Ecto neural progenitor cell (in vitro differentiated cells): ENCODE measurements at regions not wholly inside any gene's neighbourhood (a gene's known extent, or its start where the extent isn't known, plus 50 kb on each side); places are given as distances from the start of the nearest gene placed in this dataset.

Source experiments
- DNase-seq: peaks from one replicate; pipeline ENCODE4 v3.0.0-alpha.2; 2018; ENCODE audit warnings: low spot score

GRCh38 chr16:85424260-85425073 is 188.7 kb upstream of the GSE1 start:
- DNase-seq = no peak

DNA sequence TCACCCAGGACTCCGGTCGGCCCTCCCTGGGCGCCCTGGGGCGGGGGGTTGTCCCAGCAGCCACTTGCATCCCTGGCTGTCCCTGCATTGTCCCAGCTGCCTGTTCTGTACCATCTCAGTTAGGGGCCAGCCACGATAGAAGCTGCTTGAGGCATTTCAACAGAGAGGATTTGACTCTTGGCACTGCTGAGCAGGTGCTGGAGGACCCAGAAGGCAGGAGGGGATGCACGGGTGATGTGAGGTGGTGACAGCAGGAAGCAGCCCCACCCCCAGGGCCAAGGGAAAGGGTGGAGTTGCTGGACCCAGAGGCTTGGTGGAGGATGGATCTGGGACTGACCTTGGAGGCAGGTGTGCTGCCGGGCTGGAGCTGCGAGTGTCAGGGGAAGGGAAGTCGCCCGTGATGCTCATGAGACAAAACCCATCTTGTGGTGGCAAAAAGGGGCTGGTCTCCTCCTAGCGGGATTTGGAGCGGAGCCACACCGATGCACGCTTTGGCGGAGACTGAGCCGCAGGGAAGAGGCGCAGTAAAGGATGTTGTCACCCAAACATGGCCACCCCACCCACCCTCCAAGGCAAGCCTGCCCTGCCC is 188.0 kb upstream of the GSE1 start:
- DNase-seq = no peak

DNA sequence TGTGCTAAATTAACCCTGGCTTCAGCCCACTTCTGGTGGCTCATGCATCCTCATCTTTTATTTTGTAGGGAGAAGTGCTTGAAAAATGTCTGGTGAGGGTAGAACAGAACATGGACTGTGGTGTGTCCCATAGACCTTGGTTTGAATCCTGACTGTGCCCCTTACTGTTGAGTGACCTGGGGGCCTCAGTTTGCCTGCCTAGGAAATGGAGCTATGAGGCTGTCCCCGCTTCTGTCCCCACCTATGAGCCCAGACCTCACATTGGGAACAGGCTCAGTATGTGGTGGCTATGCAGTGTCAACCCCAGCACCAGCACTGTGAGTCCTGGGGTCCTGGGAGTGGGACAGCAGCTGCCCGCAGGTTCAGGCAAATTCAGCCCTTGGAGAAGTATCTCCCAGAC is 186.3 kb upstream of the GSE1 start:
- DNase-seq = no peak

DNA sequence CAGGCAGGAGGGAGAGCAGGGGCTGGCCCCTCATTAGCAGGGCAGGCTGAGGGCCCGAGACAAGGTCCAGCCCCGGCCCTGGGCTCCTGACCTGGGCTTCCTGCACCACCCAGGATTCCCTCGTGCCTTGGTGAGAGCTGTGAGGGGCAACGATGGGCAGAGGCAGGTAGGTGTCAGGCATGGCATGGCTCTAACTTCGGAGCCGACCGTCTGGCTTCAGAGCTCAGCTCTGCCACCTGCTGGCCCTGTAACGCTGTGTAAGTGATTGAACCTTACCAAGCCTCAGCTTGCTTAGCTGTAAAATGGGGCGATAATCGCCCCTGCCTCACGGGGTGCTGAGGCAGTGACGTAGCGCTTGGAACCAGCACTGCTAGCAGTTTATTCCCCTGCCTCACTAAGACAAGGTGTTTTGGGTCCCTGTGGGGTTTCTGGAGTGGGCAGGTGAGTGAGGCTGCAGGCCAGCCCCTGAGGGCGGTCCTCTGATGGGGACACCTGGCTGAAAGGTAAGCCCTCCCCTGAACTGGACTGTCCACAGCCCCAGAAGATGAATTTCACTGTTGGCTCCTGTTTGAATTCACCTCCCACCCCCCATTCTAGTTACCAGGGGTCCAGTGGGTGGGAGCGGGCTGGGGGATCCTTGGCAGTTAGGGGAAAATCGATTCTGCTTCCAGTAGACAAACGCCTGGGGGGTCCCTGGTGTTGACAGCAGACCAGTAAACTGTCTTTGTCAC is 184.8 kb upstream of the GSE1 start:
- no peak for DNase-seq

GRCh38 chr16:85428899-85429775 is 184.0 kb upstream of the GSE1 start:
- no peak for DNase-seq

DNA sequence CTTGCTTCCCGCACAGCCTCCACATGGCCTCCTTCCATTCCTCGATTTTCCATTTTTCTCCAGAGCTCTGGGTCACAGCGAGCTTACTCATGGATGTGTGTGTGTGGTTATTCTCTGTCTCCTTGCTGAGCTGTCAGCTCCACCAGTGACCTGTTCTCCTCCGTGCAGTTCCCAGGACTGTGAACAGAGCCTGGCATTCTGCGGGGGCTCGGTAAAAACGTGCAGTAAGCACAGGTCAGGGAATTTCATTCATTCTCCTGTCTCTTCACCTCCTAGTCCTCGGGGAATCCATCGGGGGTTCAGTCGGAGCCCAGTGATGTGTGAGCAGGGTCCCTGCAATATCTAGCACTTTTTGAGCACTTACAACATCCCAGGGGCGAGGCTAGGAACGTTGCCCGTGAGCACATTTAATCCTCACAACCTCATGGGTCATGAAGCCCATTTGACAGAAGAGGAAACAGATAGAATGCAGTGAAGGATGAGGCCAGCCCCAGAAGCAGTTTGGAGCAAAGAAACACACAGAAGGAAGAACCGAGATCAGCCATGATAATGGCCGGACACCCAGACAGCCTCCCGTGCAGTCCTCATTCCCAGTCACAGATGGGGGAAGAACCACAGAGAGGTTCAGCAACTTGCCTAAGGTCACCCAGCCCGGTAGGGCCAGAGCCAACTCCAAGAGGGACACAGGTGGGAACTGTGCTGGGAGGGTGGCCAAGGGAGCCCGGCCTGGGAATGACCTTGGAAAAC is 183.2 kb upstream of the GSE1 start:
- DNase-seq = no peak

- DNase-seq = no peak
Observed at GRCh38 chr16:85430523-85431421, 182.3 kb upstream of the GSE1 start.

DNA sequence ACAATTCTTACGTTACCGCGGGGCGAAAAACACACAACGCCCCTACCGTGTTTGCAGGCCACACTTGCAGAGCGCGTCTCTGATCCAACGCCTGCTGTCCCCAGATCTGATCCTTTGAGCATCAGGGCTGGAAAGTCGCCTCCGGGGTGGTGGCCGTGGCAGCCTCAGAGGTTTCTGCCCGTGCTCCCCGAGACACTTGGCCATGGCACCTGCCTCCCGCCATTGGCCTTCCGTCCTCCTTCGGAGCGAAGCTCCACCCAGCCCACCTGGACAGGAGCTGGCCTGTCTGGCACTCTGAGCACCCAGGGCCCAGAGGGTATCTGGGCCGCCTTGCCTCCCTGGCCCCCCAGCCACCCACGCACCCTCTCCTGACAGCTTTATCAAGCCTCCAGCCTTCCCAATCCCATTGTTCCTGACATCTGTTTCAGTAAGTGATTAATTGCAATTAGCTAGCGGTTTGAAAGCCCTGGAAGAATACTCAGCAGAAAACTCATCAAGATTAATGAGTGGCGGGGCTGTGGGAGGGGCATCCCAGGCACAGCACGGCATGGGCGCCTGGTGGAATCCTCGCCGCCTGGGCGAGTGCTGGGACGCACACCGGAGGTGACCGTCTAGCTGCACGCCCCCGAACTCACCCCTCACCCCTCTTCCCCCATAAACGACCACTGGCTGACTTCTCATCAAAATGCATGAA is 181.5 kb upstream of the GSE1 start:
- DNase-seq = no peak

GRCh38 chr16:85432606-85433005 is 180.5 kb upstream of the GSE1 start:
- no peak for DNase-seq

DNA sequence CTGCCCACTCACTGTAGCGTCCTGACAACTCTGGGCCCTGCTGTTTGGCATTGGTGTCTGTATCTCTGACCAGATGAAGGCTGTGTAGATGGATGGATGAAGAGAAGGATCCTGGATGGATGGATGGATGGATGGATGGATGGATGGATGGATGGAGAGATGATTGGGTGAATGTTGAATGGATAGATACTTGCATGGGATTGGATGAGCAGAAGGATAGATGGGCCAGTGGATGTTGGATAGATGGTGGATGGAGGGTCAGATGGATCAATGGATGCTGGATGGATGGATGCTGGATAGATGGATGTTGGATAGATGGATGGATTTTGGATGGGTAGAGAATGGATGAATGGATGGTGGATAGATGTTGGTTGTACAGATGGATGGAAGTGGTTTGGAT is 179.6 kb upstream of the GSE1 start:
- no peak for DNase-seq

DNA sequence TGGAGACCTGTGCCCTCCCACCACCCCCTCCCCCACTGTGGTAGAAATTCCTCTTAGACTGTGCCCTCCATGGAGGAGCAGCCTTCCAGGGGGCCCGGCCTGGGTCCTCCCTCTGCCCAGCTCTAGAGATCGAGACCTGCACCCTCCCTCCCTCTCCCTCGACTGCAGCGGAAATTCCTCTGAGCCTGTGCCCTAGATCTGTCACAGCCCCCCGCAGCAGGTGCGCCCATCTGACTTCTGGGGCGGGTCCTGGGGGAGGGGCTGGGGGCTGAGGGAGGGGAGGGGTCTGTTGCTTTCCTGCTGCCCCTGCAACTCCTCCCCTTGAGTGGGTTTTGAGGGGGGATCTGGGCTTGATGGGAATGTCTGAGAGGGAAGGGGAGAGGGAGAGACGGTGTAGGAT is 177.8 kb upstream of the GSE1 start:
- DNase-seq = no peak

GRCh38 chr16:85435700-85436099 is 177.4 kb upstream of the GSE1 start:
- DNase-seq = no peak

GRCh38 chr16:85436207-85436606 is 176.9 kb upstream of the GSE1 start:
- DNase-seq = no peak

- DNase-seq = peak; percentile 78
Observed at GRCh38 chr16:85436636-85437165, 176.4 kb upstream of the GSE1 start.

DNA sequence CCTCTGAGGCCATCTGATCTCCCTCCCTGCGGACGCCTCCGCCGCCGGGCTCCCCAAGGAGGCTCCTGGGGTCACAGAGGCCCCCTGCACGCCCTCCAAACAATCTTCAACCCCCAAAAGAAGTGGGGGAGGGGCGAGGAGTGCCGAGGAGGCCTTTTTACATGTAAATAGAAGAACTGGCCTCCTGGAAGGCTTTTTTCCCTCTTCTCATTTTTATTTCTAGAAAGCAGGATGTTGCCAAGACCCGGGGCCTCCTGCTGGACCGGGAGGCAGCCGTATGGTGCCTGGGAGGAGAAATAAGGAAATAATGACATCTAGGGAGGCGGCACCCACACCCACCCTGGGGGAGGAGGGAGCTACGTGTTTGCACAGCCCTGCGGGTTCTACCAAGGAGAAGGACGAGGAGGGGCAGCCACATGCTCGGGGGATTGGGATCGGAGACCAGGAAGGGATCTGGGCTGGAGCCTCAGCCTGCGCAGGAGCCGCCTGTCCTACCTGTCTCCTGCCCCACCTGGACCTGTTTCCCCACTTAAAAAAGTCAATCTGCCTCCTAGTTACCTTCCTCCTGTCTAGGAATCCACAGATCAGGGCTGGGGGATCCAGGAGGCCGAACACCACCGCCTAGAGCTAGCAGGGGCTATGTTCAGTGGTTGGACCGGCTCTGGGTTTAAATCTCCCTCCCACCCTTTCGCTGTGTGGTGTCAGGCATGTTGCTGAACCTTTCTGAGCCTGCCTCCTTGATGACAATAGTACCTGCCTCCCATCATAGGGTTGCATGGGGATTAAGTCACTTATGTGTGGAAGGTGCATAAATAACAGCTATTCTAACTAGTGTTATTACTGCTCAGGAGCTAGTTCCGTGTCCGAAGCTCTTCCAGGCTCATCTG is 175.7 kb upstream of the GSE1 start:
- no peak for DNase-seq

- no peak for DNase-seq
Observed at GRCh38 chr16:85438981-85439685, 174.0 kb upstream of the GSE1 start.

DNA sequence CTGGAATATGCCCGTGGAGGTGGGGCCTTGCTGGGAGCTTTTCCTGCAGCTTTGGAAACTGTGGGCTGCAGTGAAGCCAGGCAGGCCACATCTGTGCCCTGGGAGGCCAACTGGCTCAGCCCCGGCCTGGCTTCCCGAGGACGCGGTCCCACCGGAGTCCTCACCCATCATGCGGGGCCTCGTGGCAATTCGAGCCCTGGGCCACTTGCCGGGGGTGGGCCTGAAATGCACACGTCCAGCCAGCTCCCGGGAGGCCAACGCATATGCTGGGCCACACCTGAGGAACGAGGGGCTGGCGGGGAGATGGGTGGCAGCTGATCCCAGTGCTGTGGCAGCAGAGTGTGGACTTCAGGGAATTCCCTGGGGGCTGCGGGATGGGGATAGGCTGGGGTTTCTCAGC is 172.4 kb upstream of the GSE1 start:
- no peak for DNase-seq
